ENCODE measurements at regions not wholly inside any gene's neighbourhood (a gene's known extent, or its start where the extent isn't known, plus 50 kb on each side); places are given as distances from the start of the nearest gene placed in this dataset.
A peak's percentile ranks its signal among the peaks of the same experiment; 100 is the strongest.

DNA sequence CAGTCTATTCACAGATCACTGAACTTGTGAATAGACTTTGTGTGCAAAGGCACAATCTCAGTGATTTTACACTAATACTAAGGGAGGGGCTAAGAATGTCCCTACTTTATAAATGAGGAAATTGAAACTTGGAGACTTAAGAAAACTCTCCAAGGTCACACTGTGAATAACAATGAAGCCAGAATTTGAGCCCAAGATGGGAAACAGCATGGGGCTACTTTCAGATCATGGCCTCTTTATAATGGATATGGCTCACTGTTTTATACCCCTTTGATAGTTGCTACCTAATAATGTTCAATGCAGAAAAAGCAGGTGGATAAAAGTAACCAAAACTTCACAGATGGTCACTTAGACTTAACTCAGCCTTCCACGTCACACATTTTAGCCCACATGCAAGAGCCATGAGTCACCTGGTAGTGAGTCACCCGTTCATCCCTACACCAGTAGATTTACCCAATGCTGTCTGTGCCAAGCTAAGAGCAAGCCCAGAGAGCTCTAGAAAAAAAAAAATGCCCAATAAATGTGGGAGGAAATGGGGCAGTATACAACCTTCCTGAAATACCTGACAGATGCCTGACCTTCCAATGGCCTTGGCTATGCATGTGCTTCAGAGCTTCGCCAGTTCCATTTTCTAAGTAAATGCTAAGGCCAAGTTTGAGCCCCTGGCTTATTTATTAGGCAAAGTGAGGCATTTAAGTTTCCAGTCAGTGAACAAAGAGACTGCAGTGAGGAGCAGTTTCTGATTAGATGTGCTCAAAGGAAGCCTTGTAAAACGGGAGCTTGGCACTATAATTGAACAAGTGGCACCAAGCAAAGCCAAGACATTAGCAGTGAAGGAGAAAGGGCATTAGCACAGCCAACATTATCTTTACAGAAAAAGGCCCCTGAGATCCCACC, 219.7 kb downstream of the TMEM114 start:
- peak; percentile 1 for DNase-seq (ENCODE audit: low read depth)

DNA sequence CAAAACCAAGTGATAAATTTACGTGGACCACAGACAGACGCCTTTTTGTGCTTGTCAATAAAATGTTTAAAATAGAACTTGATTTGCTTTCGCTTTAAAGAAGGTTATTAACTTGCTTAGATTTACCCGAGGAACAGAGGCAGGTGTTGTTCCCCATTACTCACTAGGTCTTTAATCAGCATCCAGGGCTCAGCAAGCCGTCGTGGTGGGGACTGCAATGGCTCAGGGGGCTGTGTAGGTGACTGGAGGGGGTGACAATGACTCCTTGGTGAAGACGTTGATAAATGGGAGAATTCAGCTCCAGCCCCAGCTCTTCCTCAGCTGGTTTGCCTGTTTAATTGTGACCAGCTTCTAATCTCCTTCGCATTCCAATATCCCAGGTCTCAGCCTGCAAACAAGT, 231.4 kb downstream of the TMEM114 start:
- H3K4me3 ChIP-seq (ENCODE audit: low read depth, low read length): no peak overlapping the region
- TF ChIP-seq, protein P1, sequence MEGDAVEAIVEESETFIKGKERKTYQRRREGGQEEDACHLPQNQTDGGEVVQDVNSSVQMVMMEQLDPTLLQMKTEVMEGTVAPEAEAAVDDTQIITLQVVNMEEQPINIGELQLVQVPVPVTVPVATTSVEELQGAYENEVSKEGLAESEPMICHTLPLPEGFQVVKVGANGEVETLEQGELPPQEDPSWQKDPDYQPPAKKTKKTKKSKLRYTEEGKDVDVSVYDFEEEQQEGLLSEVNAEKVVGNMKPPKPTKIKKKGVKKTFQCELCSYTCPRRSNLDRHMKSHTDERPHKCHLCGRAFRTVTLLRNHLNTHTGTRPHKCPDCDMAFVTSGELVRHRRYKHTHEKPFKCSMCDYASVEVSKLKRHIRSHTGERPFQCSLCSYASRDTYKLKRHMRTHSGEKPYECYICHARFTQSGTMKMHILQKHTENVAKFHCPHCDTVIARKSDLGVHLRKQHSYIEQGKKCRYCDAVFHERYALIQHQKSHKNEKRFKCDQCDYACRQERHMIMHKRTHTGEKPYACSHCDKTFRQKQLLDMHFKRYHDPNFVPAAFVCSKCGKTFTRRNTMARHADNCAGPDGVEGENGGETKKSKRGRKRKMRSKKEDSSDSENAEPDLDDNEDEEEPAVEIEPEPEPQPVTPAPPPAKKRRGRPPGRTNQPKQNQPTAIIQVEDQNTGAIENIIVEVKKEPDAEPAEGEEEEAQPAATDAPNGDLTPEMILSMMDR (conservative IDR thresholded peaks at IDR 0.05; ENCODE audit: low read depth, low read length): no peak
- no peak for DNase-seq (ENCODE audit: low read depth)

More for the DNA sequence above, 219.7 kb downstream of the TMEM114 start:
- TF ChIP-seq, protein P1 (conservative IDR thresholded peaks at IDR 0.05; ENCODE audit: low read depth, low read length): no peak
- H3K4me3 ChIP-seq (ENCODE audit: low read depth, low read length): no peak overlapping the region

DNA sequence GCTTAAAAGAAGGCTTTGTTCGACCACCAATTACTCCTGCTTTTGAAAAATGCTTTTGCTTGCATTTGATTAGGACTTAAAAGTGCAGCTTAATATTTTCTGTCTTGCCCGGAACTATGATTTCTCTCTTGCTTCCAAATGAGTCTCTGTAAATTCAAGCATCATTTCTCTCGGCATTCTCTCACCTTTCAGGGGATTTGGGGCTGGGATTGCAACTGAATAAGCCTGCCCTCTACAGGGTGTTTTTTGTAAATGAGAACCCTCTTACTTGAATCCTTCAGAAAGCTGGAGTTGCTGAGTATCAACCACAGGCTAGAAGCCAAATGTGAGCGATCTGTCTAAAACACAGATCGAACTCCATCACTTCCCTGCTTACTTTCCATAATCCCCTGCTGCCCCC, 234.6 kb downstream of the TMEM114 start:
- TF ChIP-seq, protein P1 (conservative IDR thresholded peaks at IDR 0.05; ENCODE audit: low read depth, low read length): no peak
- DNase-seq (ENCODE audit: low read depth): no peak
- H3K4me3 ChIP-seq (ENCODE audit: low read depth, low read length): no peak overlapping the region

DNA sequence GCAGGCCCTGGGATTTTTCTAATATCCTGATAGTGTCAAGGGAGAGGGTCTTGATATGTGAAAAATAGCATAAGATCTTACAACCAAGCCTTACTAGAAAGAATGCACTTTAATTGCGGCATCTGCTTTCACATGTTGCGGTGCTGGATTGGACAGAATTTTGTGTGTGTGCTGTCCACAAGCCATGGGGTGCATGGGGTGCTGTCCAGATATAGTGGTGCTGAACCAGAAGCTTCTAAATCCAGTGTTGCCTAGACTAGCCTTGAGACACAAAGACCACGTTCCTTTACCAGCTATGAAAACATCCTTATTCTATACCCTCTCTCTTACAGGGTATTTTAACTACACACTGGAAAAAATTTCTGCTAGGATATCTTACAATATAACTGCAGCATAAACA, 244.0 kb downstream of the TMEM114 start:
- TF ChIP-seq, protein P1 (conservative IDR thresholded peaks at IDR 0.05; ENCODE audit: low read depth, low read length): no peak
- no peak for DNase-seq (ENCODE audit: low read depth)
- no peak overlapping the region for H3K4me3 ChIP-seq (ENCODE audit: low read depth, low read length)

DNA sequence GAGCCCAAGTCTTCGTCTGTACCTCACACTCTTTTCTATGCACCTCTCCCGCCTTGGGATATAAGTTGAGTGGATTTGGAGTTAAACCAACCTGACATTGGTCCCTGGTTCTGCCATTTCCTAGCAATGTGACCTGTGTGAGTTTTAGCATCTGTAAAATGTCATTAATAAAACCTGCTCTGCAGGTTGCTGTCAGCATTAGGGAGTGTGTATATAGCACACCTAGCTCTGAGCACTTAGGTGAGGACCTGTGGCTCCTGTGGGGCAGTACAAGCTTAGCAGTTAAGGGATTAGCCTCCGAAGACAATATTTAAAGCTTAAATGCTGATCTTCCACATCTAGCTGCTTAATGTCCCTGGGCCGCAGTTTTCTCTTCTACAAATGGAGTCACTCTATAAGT, 248.0 kb downstream of the TMEM114 start:
- DNase-seq (ENCODE audit: low read depth): no peak
- H3K4me3 ChIP-seq (ENCODE audit: low read depth, low read length): no peak overlapping the region
- TF ChIP-seq, protein P1 (conservative IDR thresholded peaks at IDR 0.05; ENCODE audit: low read depth, low read length): no peak

DNA sequence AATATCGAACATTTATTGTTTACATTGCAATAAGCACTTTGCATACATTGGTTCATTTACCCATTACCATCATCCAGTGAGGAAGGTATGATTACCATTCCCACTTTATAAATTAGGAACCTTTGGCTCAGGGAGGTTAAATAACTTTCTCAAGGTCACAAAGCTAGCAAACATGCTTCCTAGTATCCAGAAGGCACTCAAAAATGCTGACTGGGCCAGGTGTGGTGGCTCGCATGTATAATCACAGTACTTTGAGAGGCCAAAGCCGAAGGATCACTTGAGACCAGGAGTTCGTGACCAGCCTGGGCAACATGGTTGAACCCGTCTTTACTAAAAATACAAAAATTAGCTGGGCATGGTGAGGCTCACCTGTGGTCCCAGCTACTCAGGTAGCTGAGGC, 259.6 kb downstream of the TMEM114 start:
- TF ChIP-seq, protein P1 (conservative IDR thresholded peaks at IDR 0.05; ENCODE audit: low read depth, low read length): no peak
- no peak overlapping the region for H3K4me3 ChIP-seq (ENCODE audit: low read depth, low read length)
- no peak for DNase-seq (ENCODE audit: low read depth)

DNA sequence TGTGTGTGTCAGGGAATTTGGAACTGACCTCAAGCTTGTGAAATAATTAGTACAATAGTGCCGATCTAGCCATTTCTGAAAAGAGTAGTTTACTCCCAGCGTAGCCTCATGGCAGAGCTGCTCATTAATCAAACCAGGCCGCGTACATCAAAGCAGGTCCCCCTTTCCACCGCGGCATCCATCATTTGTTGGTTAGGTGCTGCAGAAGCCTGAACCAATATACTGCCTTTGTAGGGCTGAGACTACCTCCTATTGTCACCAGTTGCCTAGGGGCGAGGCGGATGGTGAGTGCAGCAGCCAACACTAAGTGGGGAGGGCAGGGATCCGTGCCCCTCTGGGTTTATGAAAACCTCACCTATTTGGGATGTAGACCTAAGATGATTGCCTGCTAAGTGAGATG, 264.1 kb downstream of the TMEM114 start:
- DNase-seq (ENCODE audit: low read depth): no peak
- TF ChIP-seq, protein P1 (conservative IDR thresholded peaks at IDR 0.05; ENCODE audit: low read depth, low read length): no peak
- no peak overlapping the region for H3K4me3 ChIP-seq (ENCODE audit: low read depth, low read length)

Measured in choroid plexus epithelial cell (primary cell).